PC-3 (cell line): ENCODE measurements at regions not wholly inside any gene's neighbourhood (a gene's known extent, or its start where the extent isn't known, plus 50 kb on each side); places are given as distances from the start of the nearest gene placed in this dataset.

Experiments
- ATAC-seq: fragments of 200-7000 bp; cut with Tn5 transposase; 2 replicates; pipeline ENCODE4 v1.9.1; 2020; ENCODE audit warnings: mild to moderate bottlenecking, moderate library complexity
- BruUV-seq: library from RNA; stranded (reverse); fragments of 400-500 nt; replicated peaks from 2 replicates; lab custom pipeline; 2021; lab: Mats Ljungman, UMichigan
- CTCF ChIA-PET: fragments of 300-600 bp; sonication (Branson Sonifier 250); formaldehyde crosslinking; loops from one replicate; lab custom pipeline; 2022; ENCODE audit warnings: antibody characterized with exemption; lab: Charles Lee
- POLR2A ChIA-PET: fragments of 300-600 bp; sonication (Branson Sonifier 250); formaldehyde crosslinking; loops from one replicate; lab custom pipeline; 2022; ENCODE audit warnings: antibody characterized with exemption; ENCODE audit not compliant: unreplicated experiment; lab: Charles Lee
- DNase-seq: peaks from one replicate; pipeline ENCODE4 v3.0.0-alpha.2; 2015
- H2AFZ ChIP-seq: fragments of 300-600 bp; sonication (generic); 2 replicates; pipeline ENCODE4 v1.6.0; 2016; ENCODE audit warnings: antibody characterized with exemption, low read length
- H3F3A ChIP-seq: fragments of 300-600 bp; sonication (generic); one replicate; pipeline ENCODE4 v1.6.0; 2017; ENCODE audit warnings: antibody characterized with exemption, low read length, control low read depth, mild to moderate bottlenecking; ENCODE audit not compliant: unreplicated experiment
- H3K27ac ChIP-seq: fragments of 300-600 bp; sonication (generic); 2 replicates; pipeline ENCODE4 v1.5.1; 2016; ENCODE audit warnings: mild to moderate bottlenecking, low read length
- H3K27me3 ChIP-seq: fragments of 300-600 bp; sonication (generic); 2 replicates; pipeline ENCODE4 v1.6.1; 2016; ENCODE audit warnings: low read length, mixed read lengths
- H3K36me3 ChIP-seq: fragments of 300-600 bp; sonication (generic); 2 replicates; pipeline ENCODE4 v1.6.1; 2016; ENCODE audit warnings: low read depth, mixed run types, low read length, mixed read lengths
- H3K4me1 ChIP-seq: fragments of 300-600 bp; sonication (generic); 2 replicates; pipeline ENCODE4 v1.5.1; 2016; ENCODE audit warnings: low read length; ENCODE audit not compliant: insufficient read depth
- H3K4me2 ChIP-seq: fragments of 300-600 bp; sonication (generic); 2 replicates; pipeline ENCODE4 v1.6.0; 2016; ENCODE audit warnings: low read length
- H3K4me3 ChIP-seq: fragments of 300-600 bp; sonication (generic); 2 replicates; pipeline ENCODE4 v1.5.1; 2016; ENCODE audit warnings: mild to moderate bottlenecking, low read length, mixed read lengths
- H3K79me2 ChIP-seq: fragments of 300-600 bp; sonication (generic); 2 replicates; pipeline ENCODE4 v1.6.1; 2017; ENCODE audit warnings: low read length, mixed read lengths
- H3K9ac ChIP-seq: fragments of 300-600 bp; sonication (generic); 2 replicates; pipeline ENCODE4 v1.6.0; 2016; ENCODE audit warnings: mild to moderate bottlenecking, low read length
- H3K9me2 ChIP-seq: fragments of 300-600 bp; sonication (generic); replicated peaks from 2 replicates; pipeline ENCODE4 v1.6.1; 2016; ENCODE audit warnings: mixed run types, low read length, mixed read lengths
- H3K9me3 ChIP-seq: fragments of 300-600 bp; sonication (generic); 2 replicates; pipeline ENCODE4 v1.6.1; 2016; ENCODE audit warnings: low read length, mixed read lengths
- H4K20me1 ChIP-seq: fragments of 300-600 bp; sonication (generic); 2 replicates; pipeline ENCODE4 v1.6.1; 2016; ENCODE audit warnings: low read length, mixed read lengths
- CTCF ChIP-seq: fragments of 300-600 bp; sonication (generic); conservative IDR thresholded peaks from 2 replicates; pipeline ENCODE4 v1.5.1; 2017; ENCODE audit warnings: antibody characterized with exemption, low read depth, mild to moderate bottlenecking, low read length
- EZH2 ChIP-seq: fragments of 300-600 bp; sonication (generic); IDR thresholded peaks from one replicate; pipeline ENCODE4 v1.6.1; 2017; ENCODE audit warnings: antibody characterized with exemption, mild to moderate bottlenecking, low read length; ENCODE audit not compliant: unreplicated experiment
- EZH2phosphoT487 ChIP-seq: fragments of 300-600 bp; sonication (generic); IDR thresholded peaks from 2 replicates; pipeline ENCODE4 v1.6.1; 2018; ENCODE audit warnings: mild to moderate bottlenecking, antibody characterized with exemption, low read length, borderline replicate concordance
- intact Hi-C: fragments of 100-400 bp; cut with micrococcal nuclease; formaldehyde crosslinking; loops from 2 replicates; pipeline ENCODE4 v1.9.0; 2023

- ATAC-seq = no peak
- BruUV-seq = no TSS peak
- H3K9me2 ChIP-seq = no peaks in the 10 kb centered on the region
- no peak for DNase-seq
- no peak overlapping the region for H3K4me2 ChIP-seq
- no peak for TF ChIP-seq EZH2
- TF ChIP-seq CTCF = no peak
- TF ChIP-seq EZH2phosphoT487 = no peak
- no peak overlapping the region for H2AFZ ChIP-seq
- H3F3A ChIP-seq = no peaks in the 10 kb centered on the region
- H3K4me3 ChIP-seq = no peak overlapping the region
- H3K36me3 ChIP-seq = no peaks in the 10 kb centered on the region
- peaks cover 30% of the 10 kb centered on the region for H3K27me3 ChIP-seq
- H3K9me3 ChIP-seq = no peaks in the 10 kb centered on the region
- intact Hi-C loops = no loop called here
- H3K4me1 ChIP-seq = no peaks in the 10 kb centered on the region
- no peak overlapping the region for H3K9ac ChIP-seq
- H3K27ac ChIP-seq = no peak overlapping the region
- CTCF ChIA-PET = no interaction called here
- H3K79me2 ChIP-seq = no peaks in the 10 kb centered on the region
- POLR2A ChIA-PET = no interaction called here
- H4K20me1 ChIP-seq = no peaks in the 10 kb centered on the region
These were observed 291.5 kb downstream of the FAM72C start for GRCh38 chr1:143680304-143680703.

GRCh38 chr1:143672983-143673382 lies 298.8 kb downstream of the FAM72C start:
- Histone ChIP-seq H3K9me3 (no peaks in the 10 kb centered on the region), H3K9me2 (no peaks in the 10 kb centered on the region), H3K9ac (no peak overlapping the region), H3K36me3 (no peaks in the 10 kb centered on the region), H3K79me2 (no peaks in the 10 kb centered on the region), H3K4me3 (no peak overlapping the region), H3K27me3 (peaks cover 40% of the 10 kb centered on the region), H3K4me1 (no peaks in the 10 kb centered on the region), H2AFZ (no peak overlapping the region), H4K20me1 (no peaks in the 10 kb centered on the region), H3F3A (no peaks in the 10 kb centered on the region), H3K27ac (no peak overlapping the region), H3K4me2 (no peak overlapping the region)
- ATAC-seq (no peak), DNase-seq (no peak)
- CTCF ChIA-PET = no interaction called here
- TF ChIP-seq EZH2phosphoT487 = no peak
- TF ChIP-seq CTCF = no peak
- no peak for TF ChIP-seq EZH2
- POLR2A ChIA-PET = no interaction called here
- intact Hi-C loops = no loop called here
- no TSS peak for BruUV-seq

GRCh38 chr1:143667730-143668129 lies 304.1 kb downstream of the FAM72C start:
- no peak overlapping the region for H3K4me2 ChIP-seq
- H3K4me1 ChIP-seq = no peaks in the 10 kb centered on the region
- no peak overlapping the region for H3K4me3 ChIP-seq
- H3F3A ChIP-seq = no peaks in the 10 kb centered on the region
- no peaks in the 10 kb centered on the region for H3K9me3 ChIP-seq
- ATAC-seq (no peak), DNase-seq (no peak)
- BruUV-seq = no TSS peak
- POLR2A ChIA-PET = no interaction called here
- TF ChIP-seq EZH2 (no peak), EZH2phosphoT487 (no peak), CTCF (no peak)
- no peaks in the 10 kb centered on the region for H3K9me2 ChIP-seq
- H3K9ac ChIP-seq = no peak overlapping the region
- intact Hi-C loops = no loop called here
- H3K27me3 ChIP-seq = peaks cover 34% of the 10 kb centered on the region
- H4K20me1 ChIP-seq = no peaks in the 10 kb centered on the region
- no peaks in the 10 kb centered on the region for H3K36me3 ChIP-seq
- no peaks in the 10 kb centered on the region for H3K79me2 ChIP-seq
- H2AFZ ChIP-seq = no peak overlapping the region
- no peak overlapping the region for H3K27ac ChIP-seq
- CTCF ChIA-PET = no interaction called here
